A204.1 (cell line): ENCODE measurements at regions not wholly inside any gene's neighbourhood (a gene's known extent, or its start where the extent isn't known, plus 50 kb on each side); places are given as distances from the start of the nearest gene placed in this dataset.
"Not testable (repeated sequence)": the region's sequence is repeated elsewhere in the genome, so short reads cannot be mapped to it uniquely, and the experiment has no call there.

Experiments
- FAIRE-seq: peaks from 2 replicates; lab custom pipeline; 2012; peaks lifted over from hg19 to GRCh38; lab: Jason Lieb, UNC

DNA sequence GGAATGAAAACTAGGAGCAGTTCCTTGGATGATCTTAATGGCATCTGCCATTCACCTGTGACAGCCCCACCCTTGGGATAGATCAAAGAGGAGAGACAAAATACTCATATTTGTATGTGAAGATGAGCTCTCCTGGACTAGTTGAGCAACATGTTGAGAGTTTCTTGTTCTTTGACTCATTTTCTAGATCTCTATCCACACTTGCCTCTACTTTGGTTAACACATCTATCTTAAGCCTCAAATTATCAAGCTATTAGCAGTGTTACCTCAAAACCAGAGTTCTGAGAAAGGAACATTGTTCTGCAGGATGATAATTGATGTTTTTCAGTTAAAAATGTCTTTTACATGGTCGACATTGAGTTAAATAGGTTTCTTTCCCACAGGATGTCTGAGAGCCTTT is 94.2 kb upstream of the TEX13D start:
- FAIRE-seq = no peak

DNA sequence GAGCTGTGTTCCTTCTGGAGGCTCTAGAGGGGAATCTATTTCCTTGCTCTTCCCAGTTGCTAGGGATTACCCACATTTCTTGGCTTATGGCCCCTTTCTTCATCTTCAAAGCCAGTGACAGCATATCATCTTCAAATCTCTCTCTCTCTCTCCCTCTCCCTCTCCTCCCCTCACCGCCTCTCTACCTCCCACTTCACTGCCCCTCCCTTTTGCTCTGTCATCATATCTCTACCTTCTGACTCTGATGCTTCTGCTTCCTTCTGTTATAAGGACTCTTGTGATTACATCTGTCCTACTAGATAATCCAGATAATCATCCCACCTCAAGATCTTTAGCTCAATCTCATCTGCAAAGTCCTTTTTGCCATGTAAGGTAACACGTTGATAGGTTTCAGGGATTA is 93.1 kb upstream of the TEX13D start:
- FAIRE-seq = no peak

DNA sequence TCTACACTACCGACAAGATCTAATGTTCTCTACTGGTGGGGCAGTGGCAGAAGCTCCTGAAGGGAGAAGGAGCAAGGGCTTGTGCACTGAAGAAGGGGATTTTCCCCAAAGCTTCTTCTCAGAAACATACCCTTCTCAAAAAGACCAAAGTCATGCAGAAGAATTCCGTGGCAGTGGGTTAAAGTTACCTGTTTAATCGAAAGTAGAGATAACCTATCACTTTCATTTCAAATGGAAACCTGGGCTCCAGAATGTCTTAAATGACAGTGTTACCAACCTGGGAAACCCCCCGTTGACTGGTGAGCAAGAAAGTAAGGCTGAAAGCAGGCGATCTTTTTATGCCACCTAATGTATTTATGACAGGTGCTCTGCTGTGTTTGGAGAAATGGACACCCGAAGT is 92.5 kb upstream of the TEX13D start:
- no peak for FAIRE-seq

- no peak for FAIRE-seq
Measured at GRCh38 chrX:124240422-124240821, 92.0 kb upstream of the TEX13D start.

DNA sequence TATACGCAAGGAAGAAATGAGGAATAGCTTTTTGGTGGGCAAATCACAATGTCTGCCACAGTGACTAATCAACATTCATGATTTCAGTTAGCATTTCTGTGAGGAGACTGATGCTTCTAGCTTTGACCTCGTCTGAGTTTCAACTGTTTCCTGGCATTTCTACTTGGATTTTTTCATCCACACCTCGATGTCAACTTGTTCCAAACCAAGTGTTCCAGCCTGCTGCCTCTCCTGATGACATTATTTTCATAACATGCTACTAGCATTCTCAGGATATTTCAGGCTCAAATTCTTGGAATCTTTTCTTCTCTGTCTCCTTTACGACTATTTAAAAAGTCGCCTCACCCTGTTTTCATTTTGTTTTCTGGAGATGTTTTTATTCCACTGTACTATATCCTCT is 90.3 kb upstream of the TEX13D start:
- no peak for FAIRE-seq

DNA sequence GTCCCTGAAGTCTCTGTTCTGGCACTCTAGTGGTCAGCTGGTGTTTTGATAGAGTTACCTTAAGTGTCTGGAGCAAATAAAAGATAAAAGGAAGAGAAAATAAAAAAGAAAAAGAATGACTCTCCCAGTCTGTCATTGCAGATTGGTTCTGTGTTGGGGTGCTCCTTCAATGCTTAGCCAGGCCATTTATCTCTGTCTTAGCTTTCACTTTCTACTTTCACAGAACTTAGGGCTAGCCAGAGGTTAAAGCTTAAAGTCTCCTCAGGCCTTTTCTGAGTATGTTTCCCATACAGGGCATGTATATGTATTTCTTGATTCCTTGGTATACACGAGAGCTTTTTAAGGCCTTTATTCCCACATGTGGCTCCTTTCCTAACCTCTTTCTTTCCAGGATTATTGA is 83.1 kb upstream of the TEX13D start:
- FAIRE-seq = no peak

DNA sequence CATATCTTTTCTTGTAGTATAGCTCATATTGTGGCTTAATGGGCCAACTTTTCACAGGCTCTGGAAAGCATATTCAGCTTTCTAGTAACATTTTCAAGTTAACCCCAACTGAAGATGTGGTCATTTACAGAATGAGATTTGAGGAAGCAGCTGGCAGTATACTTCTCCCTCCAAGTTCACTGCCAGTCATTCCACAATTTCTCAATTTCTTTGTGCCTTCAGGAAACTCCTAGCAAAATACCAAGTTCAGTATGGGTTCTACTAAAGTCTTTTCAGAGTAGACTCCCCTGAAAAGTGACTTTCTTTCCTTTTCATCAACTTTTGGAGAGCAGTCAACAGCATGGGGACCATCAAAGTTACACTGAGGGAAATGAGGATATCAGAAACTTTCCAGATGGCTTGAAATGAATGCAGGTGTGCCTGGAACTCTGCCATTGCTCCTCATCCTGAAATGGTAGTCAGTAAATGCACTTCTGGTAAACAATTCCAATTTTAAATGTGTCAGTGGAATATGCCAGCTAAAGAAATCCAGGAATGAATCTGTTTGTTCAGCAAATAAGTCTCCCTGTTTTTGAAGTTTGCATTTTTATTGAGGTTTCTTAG is 81.5 kb upstream of the TEX13D start:
- no peak for FAIRE-seq

- peak; percentile 68 for FAIRE-seq
Measured at GRCh38 chrX:124254611-124255010, 77.8 kb upstream of the TEX13D start.

GRCh38 chrX:124256216-124256615 is 76.2 kb upstream of the TEX13D start:
- no peak for FAIRE-seq

DNA sequence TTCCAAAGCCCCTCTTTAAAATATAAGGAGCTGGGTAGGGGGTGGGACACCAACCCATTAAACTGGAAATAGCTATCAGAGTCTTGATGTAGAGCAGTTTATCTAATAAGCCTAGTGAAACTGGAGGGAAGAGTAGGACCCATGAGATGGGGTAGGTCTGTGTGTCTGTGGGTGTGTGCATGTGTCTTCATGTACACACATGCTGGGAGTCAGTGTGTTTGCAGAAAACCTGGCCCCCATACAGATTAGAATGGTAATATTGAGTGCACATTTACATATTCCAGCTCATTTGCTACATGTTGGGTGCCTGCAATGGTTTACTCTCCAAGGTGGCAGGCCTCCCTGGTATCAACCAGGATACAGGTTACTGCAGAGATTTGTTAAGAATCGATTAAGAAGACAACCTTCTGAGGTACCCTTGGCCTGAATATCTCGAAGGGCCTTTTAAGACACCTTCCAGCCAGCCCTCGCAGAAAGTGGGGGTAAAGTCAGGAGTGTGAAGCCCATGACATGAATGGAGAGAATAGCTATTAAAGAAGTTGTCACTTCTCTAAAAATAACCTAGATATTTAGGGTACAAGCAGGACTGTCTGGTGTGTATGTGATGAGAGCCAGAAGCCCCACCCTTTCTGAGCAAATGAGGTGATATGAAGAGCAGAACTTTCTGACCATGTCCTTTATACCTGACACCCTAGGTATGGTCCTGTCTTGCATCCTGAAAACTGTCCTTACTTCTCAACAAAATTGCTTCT is 75.7 kb upstream of the TEX13D start:
- FAIRE-seq = no peak

GRCh38 chrX:124257924-124258702 is 74.3 kb upstream of the TEX13D start:
- FAIRE-seq = no peak

GRCh38 chrX:124260845-124261244 is 71.6 kb upstream of the TEX13D start:
- no peak for FAIRE-seq

DNA sequence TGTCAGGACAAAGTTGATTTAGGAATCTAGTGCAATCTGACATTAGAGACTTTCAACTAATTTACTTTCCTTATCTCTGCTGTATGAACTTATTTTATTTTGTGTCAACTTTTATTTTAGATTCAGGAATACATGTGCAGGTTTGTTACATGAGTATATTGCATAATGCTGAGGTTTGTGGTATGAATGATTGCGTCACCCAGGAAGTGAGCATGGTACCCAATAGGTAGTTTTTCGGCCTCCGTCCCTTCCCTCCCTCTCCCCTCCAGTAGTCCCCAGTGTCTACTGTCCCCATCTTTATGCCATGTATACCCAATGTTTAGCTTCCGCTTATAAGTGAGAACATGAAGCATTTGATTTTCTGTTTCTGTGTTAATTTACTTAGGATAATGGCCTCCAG is 68.7 kb upstream of the TEX13D start:
- FAIRE-seq = no peak

- no peak for FAIRE-seq
Measured at GRCh38 chrX:124268099-124268498, 64.4 kb upstream of the TEX13D start.

- no peak for FAIRE-seq
Measured at GRCh38 chrX:124269881-124270280, 62.6 kb upstream of the TEX13D start.

GRCh38 chrX:124271599-124271998 is 60.9 kb upstream of the TEX13D start:
- not testable (repeated sequence) for FAIRE-seq

DNA sequence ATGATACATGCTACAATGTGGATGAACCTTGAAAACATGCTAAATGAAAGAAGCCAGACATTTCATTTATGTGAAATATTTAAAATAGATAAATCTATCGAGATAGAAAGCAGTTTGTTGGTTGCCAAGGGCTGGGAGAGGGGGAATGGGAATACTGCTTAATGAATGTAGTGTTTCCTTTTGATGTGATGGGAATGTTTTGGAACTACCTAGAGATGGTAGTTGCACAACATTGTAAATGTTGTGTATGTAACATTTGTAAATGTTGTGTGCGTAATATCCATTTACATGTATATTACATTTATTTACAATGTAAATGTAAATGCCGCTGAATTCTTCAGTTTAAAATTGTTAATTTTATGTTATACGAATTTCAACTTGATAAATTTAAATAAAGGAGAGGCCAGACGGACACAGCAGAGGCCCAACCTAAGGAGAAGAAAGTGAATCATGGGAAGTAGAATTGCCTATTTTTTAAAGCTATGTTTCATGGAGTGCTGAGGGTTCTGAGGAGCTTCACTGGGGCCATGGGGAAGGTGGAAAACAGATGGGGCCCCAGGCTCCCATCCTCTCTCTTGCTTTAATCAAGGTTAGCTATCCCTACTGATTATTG is 60.0 kb upstream of the TEX13D start:
- FAIRE-seq = no peak

DNA sequence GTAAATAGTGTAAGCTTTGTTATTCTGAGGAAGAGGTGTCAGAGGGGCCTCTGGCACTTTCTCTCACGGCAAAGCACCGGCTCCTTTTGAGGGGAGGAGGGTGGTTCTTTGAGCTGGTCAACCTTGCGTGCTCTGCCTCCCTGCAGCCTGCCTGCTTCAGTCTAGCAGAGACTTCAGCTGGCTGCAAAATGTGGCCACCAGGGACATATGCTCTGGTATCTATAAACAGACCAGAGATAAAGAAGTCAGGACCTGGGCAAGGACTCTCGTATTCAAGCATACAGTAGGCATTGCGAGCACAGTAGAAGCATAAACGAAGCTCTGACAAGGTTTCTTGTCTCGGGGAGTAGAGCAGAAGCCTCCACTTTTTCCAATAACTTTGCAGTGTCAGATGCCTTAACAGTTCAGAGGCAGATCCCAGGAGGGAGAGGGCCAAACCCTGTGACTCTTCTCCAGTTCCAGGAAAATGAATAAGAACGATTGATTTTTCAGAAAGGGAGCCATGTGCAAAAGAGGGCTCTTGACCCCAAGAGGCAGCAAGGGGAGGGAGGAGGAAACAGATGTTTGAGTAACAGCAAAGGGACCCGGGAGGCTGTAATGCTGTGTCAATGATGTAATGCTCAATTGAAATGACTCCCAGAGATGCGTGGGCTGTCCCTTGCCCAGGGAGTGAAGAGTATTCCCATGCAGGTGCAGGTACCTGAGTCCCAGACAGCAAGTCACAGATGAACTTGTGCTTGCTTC is 57.9 kb upstream of the TEX13D start:
- FAIRE-seq = no peak

DNA sequence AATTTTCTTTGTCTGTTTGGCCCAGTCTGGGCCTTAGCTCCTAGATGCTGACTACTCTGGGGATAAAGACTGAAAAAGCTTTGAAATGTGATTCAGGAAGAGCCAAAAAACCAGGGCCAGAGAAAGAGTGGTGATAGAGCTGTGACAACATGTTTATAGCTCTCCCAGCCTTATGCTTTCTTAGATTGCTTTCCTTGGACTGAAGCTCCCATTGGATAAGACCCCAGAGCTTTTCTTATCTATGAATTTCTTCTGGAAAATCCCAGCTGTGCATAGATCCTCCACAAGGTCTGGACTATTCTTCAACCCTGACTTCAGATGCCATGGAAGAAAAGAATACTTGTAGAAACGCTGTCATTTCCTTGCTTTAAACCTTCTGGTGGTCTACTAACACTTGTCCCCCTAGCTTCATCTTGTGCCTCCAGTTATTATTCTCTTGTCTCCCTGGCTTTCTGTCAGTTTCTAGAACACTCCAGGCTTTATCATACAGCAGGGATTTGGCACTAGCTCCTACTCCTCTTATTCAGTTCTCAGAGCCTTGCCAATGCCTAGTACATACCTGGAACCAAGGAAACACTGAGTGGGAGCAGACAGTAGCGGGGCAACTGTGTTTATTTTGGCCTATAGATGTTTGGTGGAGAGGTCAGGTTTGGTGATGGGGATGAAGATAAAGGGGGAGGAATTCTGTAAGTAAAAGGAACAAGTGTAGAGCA is 57.1 kb upstream of the TEX13D start:
- FAIRE-seq = no peak

DNA sequence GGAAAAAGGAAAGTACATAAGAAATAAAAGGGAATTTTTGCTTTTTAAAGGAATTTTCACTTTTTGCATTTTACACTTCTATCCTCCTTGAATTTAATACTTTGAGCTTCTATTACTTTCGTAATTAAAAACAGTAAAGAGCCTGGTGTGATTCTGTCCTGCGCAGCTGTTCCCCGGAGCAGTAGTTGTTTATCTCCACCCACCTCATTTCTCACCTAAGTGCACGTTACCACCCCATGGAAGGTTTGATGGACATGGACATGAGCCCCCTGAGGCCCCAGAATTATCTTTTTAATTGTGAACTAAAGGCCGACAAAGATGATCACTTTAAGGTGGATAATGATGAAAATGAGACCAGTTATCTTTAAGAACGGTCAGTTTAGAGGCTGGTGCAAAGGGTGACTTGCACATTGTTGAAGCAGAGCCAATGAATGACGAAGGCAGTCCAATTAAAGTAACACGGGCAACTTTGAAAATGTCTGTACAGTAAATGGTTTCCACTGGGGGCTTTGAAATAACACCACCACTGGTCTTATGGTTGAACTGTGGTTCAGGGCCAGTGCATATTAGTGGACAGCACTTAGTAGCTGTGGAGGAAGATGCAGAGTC is 52.1 kb upstream of the TEX13D start:
- no peak for FAIRE-seq

DNA sequence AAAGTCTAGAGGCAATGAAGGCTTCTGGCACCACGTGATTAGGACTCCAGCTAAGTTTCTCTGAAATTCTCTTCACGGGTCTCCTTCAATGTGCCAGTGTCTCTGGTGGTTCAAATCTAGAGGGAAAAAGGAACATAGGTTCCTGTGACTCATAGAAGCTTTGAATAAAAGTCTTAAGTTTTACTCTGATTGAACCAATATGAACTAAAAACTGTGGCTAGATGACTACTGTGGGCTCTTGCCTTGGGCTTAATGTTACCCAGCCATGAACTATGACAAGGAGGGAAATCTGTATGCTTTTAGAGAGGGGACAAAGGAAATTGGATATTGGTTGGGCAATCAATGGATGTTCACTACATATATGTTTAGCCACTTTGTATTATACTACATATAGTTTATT is 49.9 kb upstream of the TEX13D start:
- FAIRE-seq = no peak
